ENCODE measurements at regions not wholly inside any gene's neighbourhood (a gene's known extent, or its start where the extent isn't known, plus 50 kb on each side); places are given as distances from the start of the nearest gene placed in this dataset.
A peak's percentile ranks its signal among the peaks of the same experiment; 100 is the strongest.

- no peak for DNase-seq
Measured at GRCh38 chr16:73286346-73287267, 238.7 kb upstream of the ZFHX3 start.

- DNase-seq = no peak
Measured at GRCh38 chr16:73285436-73286201, 237.7 kb upstream of the ZFHX3 start.

GRCh38 chr16:73280388-73280787, 232.5 kb upstream of the ZFHX3 start:
- DNase-seq = no peak

GRCh38 chr16:73279451-73279850, 231.5 kb upstream of the ZFHX3 start:
- DNase-seq = no peak

- no peak for DNase-seq
Measured at GRCh38 chr16:73277071-73277470, 229.1 kb upstream of the ZFHX3 start.

- no peak for DNase-seq
Measured at GRCh38 chr16:73275448-73275847, 227.5 kb upstream of the ZFHX3 start.

- DNase-seq = no peak
Measured at GRCh38 chr16:73275024-73275423, 227.1 kb upstream of the ZFHX3 start.

- DNase-seq = no peak
Measured at GRCh38 chr16:73274140-73274539, 226.2 kb upstream of the ZFHX3 start.

GRCh38 chr16:73268366-73268993, 220.6 kb upstream of the ZFHX3 start:
- DNase-seq = peak; percentile 32

GRCh38 chr16:73265935-73266334, 218.0 kb upstream of the ZFHX3 start:
- DNase-seq = no peak

GRCh38 chr16:73265124-73265837, 217.4 kb upstream of the ZFHX3 start:
- DNase-seq = no peak

- DNase-seq = no peak
Measured at GRCh38 chr16:73262931-73263330, 215.0 kb upstream of the ZFHX3 start.

GRCh38 chr16:73255031-73255430, 207.1 kb upstream of the ZFHX3 start:
- no peak for DNase-seq

- no peak for DNase-seq
Measured at GRCh38 chr16:73253922-73254480, 206.1 kb upstream of the ZFHX3 start.

GRCh38 chr16:73252446-73252845, 204.5 kb upstream of the ZFHX3 start:
- DNase-seq = no peak

GRCh38 chr16:73251608-73252007, 203.7 kb upstream of the ZFHX3 start:
- no peak for DNase-seq

GRCh38 chr16:73248316-73248715, 200.4 kb upstream of the ZFHX3 start:
- DNase-seq = no peak

GRCh38 chr16:73240920-73241319, 193.0 kb upstream of the ZFHX3 start:
- no peak for DNase-seq

GRCh38 chr16:73237601-73238000, 189.7 kb upstream of the ZFHX3 start:
- no peak for DNase-seq

- DNase-seq = no peak
Measured at GRCh38 chr16:73234496-73234895, 186.6 kb upstream of the ZFHX3 start.

- no peak for DNase-seq
Measured at GRCh38 chr16:73233846-73234424, 186.0 kb upstream of the ZFHX3 start.

- DNase-seq = no peak
Measured at GRCh38 chr16:73233329-73233765, 185.4 kb upstream of the ZFHX3 start.
